ENCODE measurements at regions not wholly inside any gene's neighbourhood (a gene's known extent, or its start where the extent isn't known, plus 50 kb on each side); places are given as distances from the start of the nearest gene placed in this dataset.
A peak's percentile ranks its signal among the peaks of the same experiment; 100 is the strongest.
"Not testable (repeated sequence)": the region's sequence is repeated elsewhere in the genome, so short reads cannot be mapped to it uniquely, and the experiment has no call there.

- DNase-seq, result no peak
These were observed 790.5 kb downstream of the MCTP2 start for GRCh38 chr15:95021816-95022215.

- no peak for DNase-seq
These were observed 793.0 kb downstream of the MCTP2 start for GRCh38 chr15:95024351-95024750.

GRCh38 chr15:95025924-95026728 is 794.8 kb downstream of the MCTP2 start:
- peak; percentile 40 to 41 for DNase-seq

GRCh38 chr15:95027981-95028380 is 796.6 kb downstream of the MCTP2 start:
- no peak for DNase-seq

GRCh38 chr15:95032156-95032555 is 800.8 kb downstream of the MCTP2 start:
- DNase-seq, result no peak

GRCh38 chr15:95035106-95035505 is 803.7 kb downstream of the MCTP2 start:
- DNase-seq, result no peak

GRCh38 chr15:95041297-95041696 is 809.9 kb downstream of the MCTP2 start:
- DNase-seq, result no peak

- DNase-seq, result not testable (repeated sequence)
These were observed 812.0 kb downstream of the MCTP2 start for GRCh38 chr15:95043236-95043932.

GRCh38 chr15:95043933-95044313 is 812.6 kb downstream of the MCTP2 start:
- no peak for DNase-seq

- DNase-seq, result no peak
These were observed 813.5 kb downstream of the MCTP2 start for GRCh38 chr15:95044745-95045417.

GRCh38 chr15:95051861-95052260 is 820.5 kb downstream of the MCTP2 start:
- no peak for DNase-seq

- no peak for DNase-seq
These were observed 828.1 kb downstream of the MCTP2 start for GRCh38 chr15:95059346-95059905.

- DNase-seq, result no peak
These were observed 837.5 kb downstream of the MCTP2 start for GRCh38 chr15:95068701-95069521.

GRCh38 chr15:95075792-95076677 is 844.7 kb downstream of the MCTP2 start:
- DNase-seq, result no peak

- no peak for DNase-seq
These were observed 845.3 kb downstream of the MCTP2 start for GRCh38 chr15:95076678-95076990.

GRCh38 chr15:95078003-95078402 is 846.6 kb downstream of the MCTP2 start:
- no peak for DNase-seq

GRCh38 chr15:95080228-95080627 is 848.9 kb downstream of the MCTP2 start:
- not testable (repeated sequence) for DNase-seq

GRCh38 chr15:95085056-95085455 is 853.7 kb downstream of the MCTP2 start:
- DNase-seq, result no peak

- no peak for DNase-seq
These were observed 855.3 kb downstream of the MCTP2 start for GRCh38 chr15:95086531-95087252.

GRCh38 chr15:95087253-95087609 is 855.9 kb downstream of the MCTP2 start:
- DNase-seq, result no peak

- no peak for DNase-seq
These were observed 860.1 kb downstream of the MCTP2 start for GRCh38 chr15:95091444-95091843.
